MM.1S (cell line): ENCODE measurements at regions not wholly inside any gene's neighbourhood (a gene's known extent, or its start where the extent isn't known, plus 50 kb on each side); places are given as distances from the start of the nearest gene placed in this dataset.

ENCODE experiments used
- CTCF ChIP-seq: fragments of 300-600 bp; sonication (generic); IDR thresholded peaks from 2 replicates; pipeline ENCODE4 v1.5.1; 2016; ENCODE audit warnings: antibody characterized with exemption, low read length, mixed read lengths
- EZH2 ChIP-seq: fragments of 300-600 bp; sonication (generic); optimal IDR thresholded peaks from 2 replicates; pipeline ENCODE3; 2017; ENCODE audit warnings: low read depth, mild to moderate bottlenecking, antibody characterized with exemption, low read length, mixed read lengths
- EZH2phosphoT487 ChIP-seq: fragments of 300-600 bp; sonication (generic); IDR thresholded peaks from 2 replicates; pipeline ENCODE4 v1.6.1; 2018; ENCODE audit warnings: antibody characterized with exemption, low read length

- TF ChIP-seq CTCF (no peak), EZH2 (no peak), EZH2phosphoT487 (no peak)
Observed at GRCh38 chr4:144450526-144450925, 195.4 kb upstream of the HHIP start.
